H1 (cell line): ENCODE measurements at regions not wholly inside any gene's neighbourhood (a gene's known extent, or its start where the extent isn't known, plus 50 kb on each side); places are given as distances from the start of the nearest gene placed in this dataset.

Experiments used
- CTCF ChIA-PET: fragments of 300-600 bp; sonication (Branson Sonifier 250); formaldehyde crosslinking; loops from one replicate; lab custom pipeline; 2021; ENCODE audit not compliant: partially characterized antibody; lab: Charles Lee
- POLR2A ChIA-PET: fragments of 300-600 bp; sonication (Branson Sonifier 250); formaldehyde crosslinking; loops from one replicate; lab custom pipeline; 2021; ENCODE audit warnings: inconsistent platforms; ENCODE audit not compliant: partially characterized antibody; lab: Charles Lee
- DNase-seq, 2 experiments: peaks; one replicate each; pipeline versions ENCODE4 v3.0.0 to v3.0.0-alpha.2; 2010 to 2022; ENCODE audit warnings: low spot score in 2 of 2, low read depth in 1 of 2, mixed read lengths in 1 of 2
- FAIRE-seq: peaks from 2 replicates; lab custom pipeline; 2011; peaks lifted over from hg19 to GRCh38; lab: Jason Lieb, UNC
- H2AFZ ChIP-seq: 2 replicates; pipeline ENCODE4 v1.8.1; 2012; ENCODE audit warnings: low read length, inconsistent platforms
- H2AK5ac ChIP-seq: 2 replicates; pipeline ENCODE4 v1.6.1; 2013; ENCODE audit warnings: low read depth, low read length
- H2BK120ac ChIP-seq: replicated peaks from 2 replicates; pipeline ENCODE3; 2013; ENCODE audit warnings: low read depth, low read length, inconsistent platforms
- H2BK12ac ChIP-seq: 2 replicates; pipeline ENCODE4 v1.6.1; 2013; ENCODE audit warnings: low read depth, low read length
- H2BK15ac ChIP-seq: 2 replicates; pipeline ENCODE4 v1.6.1; 2013; ENCODE audit warnings: low read length
- H2BK20ac ChIP-seq: 2 replicates; pipeline ENCODE4 v1.6.1; 2013; ENCODE audit warnings: low read length
- H2BK5ac ChIP-seq: 2 replicates; pipeline ENCODE4 v1.6.1; 2013; ENCODE audit warnings: low read depth, low read length
- H3K14ac ChIP-seq: 2 replicates; pipeline ENCODE4 v1.6.1; 2013; ENCODE audit warnings: inconsistent platforms; ENCODE audit not compliant: insufficient read length
- H3K18ac ChIP-seq: 2 replicates; pipeline ENCODE4 v1.6.1; 2013; ENCODE audit warnings: low read length; ENCODE audit errors: extremely low read depth
- H3K23ac ChIP-seq: 2 replicates; pipeline ENCODE4 v1.6.1; 2013; ENCODE audit warnings: inconsistent platforms; ENCODE audit not compliant: insufficient read length
- H3K23me2 ChIP-seq: 2 replicates; pipeline ENCODE4 v1.6.1; 2013; ENCODE audit warnings: low read depth, low read length
- H3K27ac ChIP-seq: 2 replicates; pipeline ENCODE4 v1.6.1; 2011; ENCODE audit warnings: low read depth, low read length, inconsistent platforms
- H3K27me3 ChIP-seq, 4 experiments: replicated peaks in 1 of 4; 1 replicate in 1 of 4; 2 replicates in 3 of 4; pipeline versions ENCODE4 v1.6.1 to v1.8.1; 2011 to 2013; ENCODE audit warnings: low read length in 3 of 4, mild to moderate bottlenecking in 3 of 4, inconsistent platforms in 2 of 4, mixed read lengths in 2 of 4, moderate library complexity in 1 of 4; ENCODE audit not compliant: control insufficient read depth in 3 of 4, insufficient read depth in 3 of 4; ENCODE audit errors: extremely low read depth in 1 of 4
- H3K36me3 ChIP-seq, 4 experiments: 2 replicates each; pipeline versions ENCODE4 v1.6.1 to v1.8.1; 2011 to 2013; ENCODE audit warnings: mild to moderate bottlenecking in 4 of 4, low read length in 3 of 4, moderate library complexity in 2 of 4, control low read depth in 1 of 4, inconsistent platforms in 1 of 4; ENCODE audit not compliant: insufficient read depth in 4 of 4, control insufficient read depth in 2 of 4
- H3K4ac ChIP-seq: replicated peaks from 2 replicates; pipeline ENCODE3; 2013; ENCODE audit warnings: low read length, low read depth, mixed read lengths, inconsistent platforms; ENCODE audit not compliant: insufficient read length
- H3K4me1 ChIP-seq, 4 experiments: replicated peaks in 1 of 4; 1 replicate in 1 of 4; 2 replicates in 3 of 4; pipeline versions ENCODE4 v1.6.1 to v1.8.1; 2011 to 2013; ENCODE audit warnings: low read length in 3 of 4, inconsistent platforms in 2 of 4, mixed read lengths in 1 of 4; ENCODE audit not compliant: insufficient read depth in 4 of 4, control insufficient read depth in 3 of 4
- H3K4me2 ChIP-seq, 2 experiments: 2 replicates each; pipeline versions ENCODE4 v1.6.1 to v1.8.1; 2011 to 2013; ENCODE audit warnings: low read depth in 2 of 2, low read length in 2 of 2, control low read depth in 1 of 2, inconsistent platforms in 1 of 2, mild to moderate bottlenecking in 1 of 2; ENCODE audit not compliant: insufficient read depth in 1 of 2
- H3K4me3 ChIP-seq, 4 experiments: fragments of 200-600, 300-600 bp in 1 of 4; sonication (generic), shearing (Covaris generic), sonication (Bioruptor Twin) in 1 of 4; 2 replicates each; pipeline versions ENCODE4 v1.5.1 to v1.8.1; 2011 to 2016; ENCODE audit warnings: low read length in 4 of 4, low read depth in 3 of 4, control low read depth in 2 of 4, inconsistent platforms in 2 of 4, mild to moderate bottlenecking in 2 of 4, mixed read lengths in 1 of 4, moderate library complexity in 1 of 4; ENCODE audit not compliant: insufficient read depth in 2 of 4; ENCODE audit errors: extremely low read depth in 1 of 4
- H3K56ac ChIP-seq: replicated peaks from 2 replicates; pipeline ENCODE3; 2013; ENCODE audit warnings: low read depth, mild to moderate bottlenecking, mixed read lengths, low read length, inconsistent platforms; ENCODE audit not compliant: insufficient read length
- H3K79me1 ChIP-seq: 2 replicates; pipeline ENCODE4 v1.6.1; 2013; ENCODE audit warnings: low read depth, low read length, control low read depth
- H3K79me2 ChIP-seq, 2 experiments: 2 replicates each; pipeline versions ENCODE4 v1.6.1 to v1.8.1; 2012 to 2013; ENCODE audit warnings: low read length in 2 of 2, mild to moderate bottlenecking in 2 of 2, inconsistent platforms in 1 of 2; ENCODE audit not compliant: insufficient read depth in 2 of 2, control insufficient read depth in 1 of 2
- H3K9ac ChIP-seq, 4 experiments: replicated peaks in 1 of 4; 1 replicate in 1 of 4; 2 replicates in 3 of 4; pipeline versions ENCODE4 v1.6.1 to v1.8.1; 2011 to 2013; ENCODE audit warnings: low read depth in 3 of 4, low read length in 3 of 4, control low read depth in 2 of 4, mild to moderate bottlenecking in 2 of 4, moderate library complexity in 2 of 4, inconsistent platforms in 1 of 4; ENCODE audit errors: extremely low read depth in 1 of 4
- H3K9me3 ChIP-seq, 2 experiments: 2 replicates each; pipeline versions ENCODE4 v1.6.1 to v1.8.1; 2012 to 2013; ENCODE audit warnings: mild to moderate bottlenecking in 2 of 2, moderate library complexity in 2 of 2, control low read depth in 1 of 2, inconsistent platforms in 1 of 2, low read depth in 1 of 2, low read length in 1 of 2, mixed read lengths in 1 of 2; ENCODE audit not compliant: insufficient read depth in 2 of 2
- H4K20me1 ChIP-seq, 2 experiments: replicated peaks in 1 of 2; 2 replicates each; pipeline versions ENCODE3 to v1.8.1; 2011 to 2013; ENCODE audit warnings: inconsistent platforms in 2 of 2, low read length in 2 of 2, mild to moderate bottlenecking in 1 of 2; ENCODE audit not compliant: insufficient read depth in 2 of 2, control insufficient read depth in 1 of 2
- H4K5ac ChIP-seq: 2 replicates; pipeline ENCODE4 v1.6.1; 2013; ENCODE audit warnings: low read length, low read depth, mixed read lengths, inconsistent platforms; ENCODE audit not compliant: insufficient read length
- H4K8ac ChIP-seq: 2 replicates; pipeline ENCODE4 v1.8.0; 2013; ENCODE audit warnings: mild to moderate bottlenecking, moderate library complexity, low read length, inconsistent platforms; ENCODE audit not compliant: insufficient read depth; ENCODE audit errors: extremely low read depth
- H4K91ac ChIP-seq: replicated peaks from 2 replicates; pipeline ENCODE3; 2013; ENCODE audit warnings: low read length, mixed read lengths, inconsistent platforms; ENCODE audit not compliant: insufficient read length
- WGBS, 2 experiments: shearing (Covaris generic) in 1 of 2; methylation state at CpG; one replicate each; pipeline versions ENCODE4 v1.1.6 to v1.1.7; 2013 to 2015; ENCODE audit warnings: low lambda C conversion rate in 2 of 2, mixed read lengths in 2 of 2, inconsistent platforms in 1 of 2, low coverage in 1 of 2, missing lambda C conversion rate in 1 of 2; ENCODE audit not compliant: insufficient replicate concordance in 2 of 2, insufficient coverage in 1 of 2, insufficient read length in 1 of 2; ENCODE audit errors: extremely low coverage in 1 of 2, missing lambda C conversion rate in 1 of 2; 5-methylcytosine and 5-hydroxymethylcytosine counted together
- TF ChIP-seq, protein P1 (sequence below): fragments of 300-600 bp; sonication (generic); IDR thresholded peaks from 2 replicates; pipeline ENCODE4 v1.7.1; 2012; ENCODE audit warnings: low read length, moderate library complexity, mild to moderate bottlenecking, inconsistent platforms; ENCODE audit not compliant: insufficient replicate concordance

- Histone ChIP-seq H2BK5ac (no peak overlapping the region), H4K91ac (no peak overlapping the region), H3K27ac (no peak overlapping the region), H3K56ac (no peak overlapping the region), H3K9ac (no peak overlapping the region), H3K4ac (no peak overlapping the region), H3K79me1 (no peaks in the 10 kb centered on the region), H3K14ac (no peak overlapping the region), H3K27me3 (no peaks in the 10 kb centered on the region), H3K4me1 (no peaks in the 10 kb centered on the region; a peak in 1 of 7 replicates), H3K4me2 (no peak overlapping the region), H2AK5ac (no peak overlapping the region), H4K20me1 (no peaks in the 10 kb centered on the region), H2AFZ (no peak overlapping the region), H3K36me3 (no peaks in the 10 kb centered on the region), H2BK15ac (no peak overlapping the region), H3K18ac (no peak overlapping the region), H3K79me2 (no peaks in the 10 kb centered on the region), H3K23me2 (no peaks in the 10 kb centered on the region), H2BK20ac (no peak overlapping the region), H3K9me3 (no peaks in the 10 kb centered on the region), H2BK12ac (no peak overlapping the region), H2BK120ac (no peak overlapping the region), H4K8ac (no peak overlapping the region), H3K4me3 (no peak overlapping the region), H3K23ac (no peak overlapping the region), H4K5ac (no peak overlapping the region)
- DNase-seq (no peak), FAIRE-seq (no peak)
- WGBS, 2 experiments: 91% methylated on average over 2 of the region's 2 CpGs; no CpG with 5 or more reads in 1 of the 2 experiments
- CTCF ChIA-PET: interaction anchor here (0.7 kb wide), 1 partner anchor 181 kb away, joined by 3 read pairs; no protein-coding TSS in a partner anchor
- POLR2A ChIA-PET: no interaction called here
- TF ChIP-seq, protein P1, sequence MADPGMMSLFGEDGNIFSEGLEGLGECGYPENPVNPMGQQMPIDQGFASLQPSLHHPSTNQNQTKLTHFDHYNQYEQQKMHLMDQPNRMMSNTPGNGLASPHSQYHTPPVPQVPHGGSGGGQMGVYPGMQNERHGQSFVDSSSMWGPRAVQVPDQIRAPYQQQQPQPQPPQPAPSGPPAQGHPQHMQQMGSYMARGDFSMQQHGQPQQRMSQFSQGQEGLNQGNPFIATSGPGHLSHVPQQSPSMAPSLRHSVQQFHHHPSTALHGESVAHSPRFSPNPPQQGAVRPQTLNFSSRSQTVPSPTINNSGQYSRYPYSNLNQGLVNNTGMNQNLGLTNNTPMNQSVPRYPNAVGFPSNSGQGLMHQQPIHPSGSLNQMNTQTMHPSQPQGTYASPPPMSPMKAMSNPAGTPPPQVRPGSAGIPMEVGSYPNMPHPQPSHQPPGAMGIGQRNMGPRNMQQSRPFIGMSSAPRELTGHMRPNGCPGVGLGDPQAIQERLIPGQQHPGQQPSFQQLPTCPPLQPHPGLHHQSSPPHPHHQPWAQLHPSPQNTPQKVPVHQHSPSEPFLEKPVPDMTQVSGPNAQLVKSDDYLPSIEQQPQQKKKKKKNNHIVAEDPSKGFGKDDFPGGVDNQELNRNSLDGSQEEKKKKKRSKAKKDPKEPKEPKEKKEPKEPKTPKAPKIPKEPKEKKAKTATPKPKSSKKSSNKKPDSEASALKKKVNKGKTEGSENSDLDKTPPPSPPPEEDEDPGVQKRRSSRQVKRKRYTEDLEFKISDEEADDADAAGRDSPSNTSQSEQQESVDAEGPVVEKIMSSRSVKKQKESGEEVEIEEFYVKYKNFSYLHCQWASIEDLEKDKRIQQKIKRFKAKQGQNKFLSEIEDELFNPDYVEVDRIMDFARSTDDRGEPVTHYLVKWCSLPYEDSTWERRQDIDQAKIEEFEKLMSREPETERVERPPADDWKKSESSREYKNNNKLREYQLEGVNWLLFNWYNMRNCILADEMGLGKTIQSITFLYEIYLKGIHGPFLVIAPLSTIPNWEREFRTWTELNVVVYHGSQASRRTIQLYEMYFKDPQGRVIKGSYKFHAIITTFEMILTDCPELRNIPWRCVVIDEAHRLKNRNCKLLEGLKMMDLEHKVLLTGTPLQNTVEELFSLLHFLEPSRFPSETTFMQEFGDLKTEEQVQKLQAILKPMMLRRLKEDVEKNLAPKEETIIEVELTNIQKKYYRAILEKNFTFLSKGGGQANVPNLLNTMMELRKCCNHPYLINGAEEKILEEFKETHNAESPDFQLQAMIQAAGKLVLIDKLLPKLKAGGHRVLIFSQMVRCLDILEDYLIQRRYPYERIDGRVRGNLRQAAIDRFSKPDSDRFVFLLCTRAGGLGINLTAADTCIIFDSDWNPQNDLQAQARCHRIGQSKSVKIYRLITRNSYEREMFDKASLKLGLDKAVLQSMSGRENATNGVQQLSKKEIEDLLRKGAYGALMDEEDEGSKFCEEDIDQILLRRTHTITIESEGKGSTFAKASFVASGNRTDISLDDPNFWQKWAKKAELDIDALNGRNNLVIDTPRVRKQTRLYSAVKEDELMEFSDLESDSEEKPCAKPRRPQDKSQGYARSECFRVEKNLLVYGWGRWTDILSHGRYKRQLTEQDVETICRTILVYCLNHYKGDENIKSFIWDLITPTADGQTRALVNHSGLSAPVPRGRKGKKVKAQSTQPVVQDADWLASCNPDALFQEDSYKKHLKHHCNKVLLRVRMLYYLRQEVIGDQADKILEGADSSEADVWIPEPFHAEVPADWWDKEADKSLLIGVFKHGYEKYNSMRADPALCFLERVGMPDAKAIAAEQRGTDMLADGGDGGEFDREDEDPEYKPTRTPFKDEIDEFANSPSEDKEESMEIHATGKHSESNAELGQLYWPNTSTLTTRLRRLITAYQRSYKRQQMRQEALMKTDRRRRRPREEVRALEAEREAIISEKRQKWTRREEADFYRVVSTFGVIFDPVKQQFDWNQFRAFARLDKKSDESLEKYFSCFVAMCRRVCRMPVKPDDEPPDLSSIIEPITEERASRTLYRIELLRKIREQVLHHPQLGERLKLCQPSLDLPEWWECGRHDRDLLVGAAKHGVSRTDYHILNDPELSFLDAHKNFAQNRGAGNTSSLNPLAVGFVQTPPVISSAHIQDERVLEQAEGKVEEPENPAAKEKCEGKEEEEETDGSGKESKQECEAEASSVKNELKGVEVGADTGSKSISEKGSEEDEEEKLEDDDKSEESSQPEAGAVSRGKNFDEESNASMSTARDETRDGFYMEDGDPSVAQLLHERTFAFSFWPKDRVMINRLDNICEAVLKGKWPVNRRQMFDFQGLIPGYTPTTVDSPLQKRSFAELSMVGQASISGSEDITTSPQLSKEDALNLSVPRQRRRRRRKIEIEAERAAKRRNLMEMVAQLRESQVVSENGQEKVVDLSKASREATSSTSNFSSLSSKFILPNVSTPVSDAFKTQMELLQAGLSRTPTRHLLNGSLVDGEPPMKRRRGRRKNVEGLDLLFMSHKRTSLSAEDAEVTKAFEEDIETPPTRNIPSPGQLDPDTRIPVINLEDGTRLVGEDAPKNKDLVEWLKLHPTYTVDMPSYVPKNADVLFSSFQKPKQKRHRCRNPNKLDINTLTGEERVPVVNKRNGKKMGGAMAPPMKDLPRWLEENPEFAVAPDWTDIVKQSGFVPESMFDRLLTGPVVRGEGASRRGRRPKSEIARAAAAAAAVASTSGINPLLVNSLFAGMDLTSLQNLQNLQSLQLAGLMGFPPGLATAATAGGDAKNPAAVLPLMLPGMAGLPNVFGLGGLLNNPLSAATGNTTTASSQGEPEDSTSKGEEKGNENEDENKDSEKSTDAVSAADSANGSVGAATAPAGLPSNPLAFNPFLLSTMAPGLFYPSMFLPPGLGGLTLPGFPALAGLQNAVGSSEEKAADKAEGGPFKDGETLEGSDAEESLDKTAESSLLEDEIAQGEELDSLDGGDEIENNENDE: no peak
Measured at GRCh38 chr5:125033602-125034001, 287.2 kb upstream of the ZNF608 start.
